CMK (cell line): ENCODE measurements at regions not wholly inside any gene's neighbourhood (a gene's known extent, or its start where the extent isn't known, plus 50 kb on each side); places are given as distances from the start of the nearest gene placed in this dataset.

Experiments used
- DNase-seq: peaks from one replicate; pipeline ENCODE4 v3.0.0-alpha.2; 2010; ENCODE audit warnings: low read depth

- no peak for DNase-seq
These were observed 92.6 kb downstream of the EMP1 start for GRCh38 chr12:13288937-13289652.

GRCh38 chr12:13288501-13288900 is 92.0 kb downstream of the EMP1 start:
- no peak for DNase-seq

- no peak for DNase-seq
These were observed 87.3 kb downstream of the EMP1 start for GRCh38 chr12:13283867-13284266.

- DNase-seq = no peak
These were observed 86.3 kb downstream of the EMP1 start for GRCh38 chr12:13282861-13283260.

- DNase-seq = no peak
These were observed 81.8 kb downstream of the EMP1 start for GRCh38 chr12:13278249-13278787.

- DNase-seq = no peak
These were observed 80.8 kb downstream of the EMP1 start for GRCh38 chr12:13277293-13277692.

GRCh38 chr12:13275241-13276085 is 78.9 kb downstream of the EMP1 start:
- no peak for DNase-seq

GRCh38 chr12:13273850-13274249 is 77.3 kb downstream of the EMP1 start:
- DNase-seq = no peak

GRCh38 chr12:13273097-13273496 is 76.6 kb downstream of the EMP1 start:
- no peak for DNase-seq

- DNase-seq = no peak
These were observed 74.3 kb downstream of the EMP1 start for GRCh38 chr12:13270817-13271216.
